OCI-LY3 (cell line): ENCODE measurements at regions not wholly inside any gene's neighbourhood (a gene's known extent, or its start where the extent isn't known, plus 50 kb on each side); places are given as distances from the start of the nearest gene placed in this dataset.
"Not testable (repeated sequence)": the region's sequence is repeated elsewhere in the genome, so short reads cannot be mapped to it uniquely, and the experiment has no call there.

Experiments used
- H2AFZ ChIP-seq: fragments of 200-600, 300-600 bp; shearing (Covaris generic); 2 replicates; pipeline ENCODE4 v1.6.0; 2014; ENCODE audit warnings: antibody characterized with exemption, low read depth, low read length
- H3K27ac ChIP-seq: fragments of 200-600, 300-600 bp; sonication (generic); 2 replicates; pipeline ENCODE4 v1.5.1; 2014; ENCODE audit warnings: mild to moderate bottlenecking, low read length, moderate library complexity, mixed read lengths
- H3K27me3 ChIP-seq: fragments of 200-600, 300-600 bp; sonication (generic); 2 replicates; pipeline ENCODE4 v1.6.1; 2014; ENCODE audit warnings: low read depth, low read length, mixed read lengths
- H3K36me3 ChIP-seq: fragments of 200-600, 300-600 bp; sonication (generic); replicated peaks from 2 replicates; pipeline ENCODE3; 2014; ENCODE audit warnings: low read depth, low read length, mixed read lengths
- H3K4me1 ChIP-seq: fragments of 300-600, 200-600 bp; sonication (generic); 2 replicates; pipeline ENCODE4 v1.6.1; 2014; ENCODE audit warnings: low read length, mixed read lengths
- H3K4me2 ChIP-seq: fragments of 200-600, 300-600 bp; sonication (generic); 2 replicates; pipeline ENCODE4 v1.6.1; 2014; ENCODE audit warnings: low read length, mixed read lengths
- H3K4me3 ChIP-seq: fragments of 300-600, 200-600 bp; sonication (generic); 2 replicates; pipeline ENCODE4 v1.5.1; 2014; ENCODE audit warnings: antibody characterized with exemption, mild to moderate bottlenecking, low read length, moderate library complexity
- H3K79me2 ChIP-seq: fragments of 300-600, 200-600 bp; shearing (Covaris generic); 2 replicates; pipeline ENCODE4 v1.6.1; 2014; ENCODE audit warnings: mild to moderate bottlenecking, low read length, mixed read lengths
- H3K9ac ChIP-seq: fragments of 300-600, 200-600 bp; shearing (Covaris generic); 2 replicates; pipeline ENCODE4 v1.6.0; 2014; ENCODE audit warnings: mild to moderate bottlenecking, low read length, moderate library complexity
- H3K9me3 ChIP-seq: fragments of 200-600, 300-600 bp; shearing (Covaris generic); 2 replicates; pipeline ENCODE4 v1.6.1; 2014; ENCODE audit warnings: low read length, mixed read lengths; ENCODE audit not compliant: insufficient read depth
- H4K20me1 ChIP-seq: fragments of 200-600, 300-600 bp; sonication (generic); 2 replicates; pipeline ENCODE4 v1.6.1; 2016; ENCODE audit warnings: low read length, mixed read lengths; ENCODE audit not compliant: insufficient read depth
- EZH2phosphoT487 ChIP-seq: fragments of 200-600 bp; shearing (Covaris generic); IDR thresholded peaks from 2 replicates; pipeline ENCODE4 v1.6.1; 2018; ENCODE audit warnings: antibody characterized with exemption, mixed run types, low read depth
- TF ChIP-seq, protein P1 (sequence below): fragments of 200-600, 300-600 bp; sonication (generic); IDR thresholded peaks from 2 replicates; pipeline ENCODE4 v1.5.1; 2014; ENCODE audit warnings: antibody characterized with exemption, low read length, low read depth

DNA sequence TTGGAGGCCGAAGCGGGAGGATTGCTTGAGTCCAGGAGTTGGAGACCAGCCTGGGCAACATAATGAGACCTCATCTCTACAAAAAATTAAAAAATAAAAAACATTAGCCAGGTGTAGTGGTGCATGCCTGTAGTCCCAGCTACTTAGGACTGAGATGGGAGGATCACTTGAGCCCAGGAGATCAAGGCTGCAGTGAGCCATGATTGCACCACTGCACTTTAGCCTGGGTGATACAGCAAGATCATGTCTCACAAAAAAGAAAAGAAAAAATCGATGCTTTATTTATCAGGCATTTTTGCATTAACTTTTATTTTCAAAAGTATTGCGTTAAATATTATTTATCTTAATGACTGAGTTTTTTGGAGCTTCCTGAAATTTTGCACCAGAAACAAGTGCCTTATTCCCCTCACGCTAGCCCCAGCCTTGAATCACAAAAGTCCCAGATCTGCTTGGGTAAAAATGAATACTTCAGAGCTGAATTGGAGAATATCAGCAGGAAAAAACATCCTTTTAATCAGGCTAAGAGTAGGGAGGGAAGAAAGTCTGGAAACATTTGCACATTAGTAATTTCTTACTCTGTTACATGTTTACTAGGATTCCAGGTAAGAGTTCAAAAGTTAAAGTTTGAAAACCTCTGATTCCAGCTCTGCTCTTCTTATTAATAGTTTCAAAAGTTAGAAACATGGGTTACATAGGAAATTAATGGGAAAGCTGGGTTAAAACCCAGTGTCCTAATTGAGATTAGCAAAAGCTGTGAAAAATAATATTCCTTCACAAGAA, 111.4 kb upstream of the FOXN2 start:
- H2AFZ ChIP-seq, result no peak overlapping the region
- no peaks in the 10 kb centered on the region for H3K27me3 ChIP-seq
- no peaks in the 10 kb centered on the region for H4K20me1 ChIP-seq
- no peak overlapping the region for H3K9ac ChIP-seq
- no peak overlapping the region for H3K4me2 ChIP-seq
- no peak overlapping the region for H3K4me3 ChIP-seq
- TF ChIP-seq EZH2phosphoT487, result no peak
- TF ChIP-seq, protein P1, sequence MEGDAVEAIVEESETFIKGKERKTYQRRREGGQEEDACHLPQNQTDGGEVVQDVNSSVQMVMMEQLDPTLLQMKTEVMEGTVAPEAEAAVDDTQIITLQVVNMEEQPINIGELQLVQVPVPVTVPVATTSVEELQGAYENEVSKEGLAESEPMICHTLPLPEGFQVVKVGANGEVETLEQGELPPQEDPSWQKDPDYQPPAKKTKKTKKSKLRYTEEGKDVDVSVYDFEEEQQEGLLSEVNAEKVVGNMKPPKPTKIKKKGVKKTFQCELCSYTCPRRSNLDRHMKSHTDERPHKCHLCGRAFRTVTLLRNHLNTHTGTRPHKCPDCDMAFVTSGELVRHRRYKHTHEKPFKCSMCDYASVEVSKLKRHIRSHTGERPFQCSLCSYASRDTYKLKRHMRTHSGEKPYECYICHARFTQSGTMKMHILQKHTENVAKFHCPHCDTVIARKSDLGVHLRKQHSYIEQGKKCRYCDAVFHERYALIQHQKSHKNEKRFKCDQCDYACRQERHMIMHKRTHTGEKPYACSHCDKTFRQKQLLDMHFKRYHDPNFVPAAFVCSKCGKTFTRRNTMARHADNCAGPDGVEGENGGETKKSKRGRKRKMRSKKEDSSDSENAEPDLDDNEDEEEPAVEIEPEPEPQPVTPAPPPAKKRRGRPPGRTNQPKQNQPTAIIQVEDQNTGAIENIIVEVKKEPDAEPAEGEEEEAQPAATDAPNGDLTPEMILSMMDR, result no peak
- no peaks in the 10 kb centered on the region for H3K36me3 ChIP-seq
- H3K9me3 ChIP-seq, result no peaks in the 10 kb centered on the region
- H3K4me1 ChIP-seq, result peaks cover 47% of the 10 kb centered on the region
- H3K79me2 ChIP-seq, result no peaks in the 10 kb centered on the region
- no peak overlapping the region for H3K27ac ChIP-seq

DNA sequence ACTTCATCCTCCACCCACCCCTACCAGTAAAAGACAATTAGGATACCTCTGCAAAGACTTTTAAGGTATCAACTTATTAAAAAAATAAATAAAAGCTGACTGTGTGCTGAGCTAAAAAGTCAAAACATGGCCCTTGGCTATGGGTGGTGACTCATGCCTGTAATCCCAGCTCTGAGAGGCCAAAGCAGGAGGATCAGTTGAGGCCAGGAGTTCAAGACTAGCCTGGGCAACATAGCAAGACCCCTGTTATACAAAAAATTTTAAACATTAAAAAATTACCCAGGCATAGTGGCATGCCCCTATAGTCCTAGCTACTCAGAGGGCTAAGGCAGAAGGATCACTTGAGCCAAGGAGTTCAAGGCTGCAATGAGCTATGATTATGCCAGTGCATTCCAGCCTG, 110.8 kb upstream of the FOXN2 start:
- Histone ChIP-seq H3K9ac (no peak overlapping the region), H2AFZ (no peak overlapping the region), H3K9me3 (no peaks in the 10 kb centered on the region), H3K27me3 (no peaks in the 10 kb centered on the region), H4K20me1 (no peaks in the 10 kb centered on the region), H3K4me2 (no peak overlapping the region), H3K79me2 (no peaks in the 10 kb centered on the region), H3K4me3 (no peak overlapping the region), H3K27ac (no peak overlapping the region), H3K4me1 (peaks cover 41% of the 10 kb centered on the region), H3K36me3 (no peaks in the 10 kb centered on the region)
- TF ChIP-seq, protein P1, result no peak
- TF ChIP-seq EZH2phosphoT487, result no peak

DNA sequence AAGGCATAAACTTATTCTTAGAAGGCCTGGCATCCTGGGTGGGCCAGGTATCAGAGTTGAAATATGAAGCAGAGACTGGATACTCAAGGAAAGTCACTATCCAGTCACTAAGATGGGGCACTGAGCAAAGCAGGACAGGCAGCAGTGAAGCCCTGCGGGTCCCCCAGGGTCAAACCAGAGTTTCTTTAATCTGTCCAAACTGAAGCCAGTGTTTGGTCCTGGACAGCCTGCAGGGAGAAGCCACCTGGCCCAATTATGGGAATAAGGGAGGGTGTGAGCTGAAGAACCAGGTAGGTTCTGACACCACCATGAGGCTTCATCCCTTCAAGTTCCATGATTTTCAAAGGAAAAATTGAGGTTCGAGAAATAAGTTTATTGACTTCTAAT, 109.7 kb upstream of the FOXN2 start:
- Histone ChIP-seq H3K36me3 (no peaks in the 10 kb centered on the region), H4K20me1 (no peaks in the 10 kb centered on the region), H3K4me3 (no peak overlapping the region), H3K4me2 (no peak overlapping the region), H3K27ac (no peak overlapping the region), H3K4me1 (peaks cover 30% of the 10 kb centered on the region), H3K27me3 (no peaks in the 10 kb centered on the region), H3K79me2 (no peaks in the 10 kb centered on the region), H2AFZ (no peak overlapping the region), H3K9ac (no peak overlapping the region), H3K9me3 (no peaks in the 10 kb centered on the region)
- no peak for TF ChIP-seq EZH2phosphoT487
- TF ChIP-seq, protein P1, result no peak

DNA sequence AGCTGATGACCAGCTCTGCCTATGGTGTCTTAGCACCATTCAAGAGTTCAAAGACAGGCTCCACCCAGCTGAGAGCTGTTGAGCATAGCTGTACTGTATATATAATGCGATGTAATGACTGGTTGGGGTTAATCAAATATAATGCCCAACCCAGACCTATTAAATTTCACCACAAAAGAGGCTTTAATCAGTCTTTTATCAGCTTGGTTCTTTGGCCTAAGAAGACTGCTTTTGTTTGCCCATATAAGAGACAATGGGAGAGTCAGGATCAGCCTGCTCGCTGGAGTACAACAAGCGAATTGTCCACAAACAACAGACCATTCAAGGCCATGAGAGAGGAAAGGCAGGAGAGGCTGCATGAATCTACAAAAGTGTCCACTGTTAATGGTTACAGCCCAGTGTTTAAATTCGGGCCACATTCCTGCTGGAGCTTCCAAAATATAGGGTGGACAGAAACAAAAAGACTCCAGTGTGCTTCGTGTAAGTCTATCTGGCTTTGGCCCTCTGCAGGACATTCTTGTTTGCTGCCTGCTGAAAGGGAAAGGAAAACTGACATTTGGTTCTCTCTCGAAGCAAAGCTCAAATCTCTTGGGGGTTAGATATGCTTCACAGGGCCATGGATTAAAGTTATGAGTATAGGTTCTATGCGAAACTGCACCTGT, 109.2 kb upstream of the FOXN2 start:
- Histone ChIP-seq H3K9me3 (no peaks in the 10 kb centered on the region), H3K36me3 (no peaks in the 10 kb centered on the region), H3K4me1 (peaks cover 25% of the 10 kb centered on the region), H3K4me2 (peak overlapping the region; percentile 48), H3K27ac (no peak overlapping the region), H4K20me1 (no peaks in the 10 kb centered on the region), H3K27me3 (no peaks in the 10 kb centered on the region), H3K9ac (no peak overlapping the region), H3K79me2 (no peaks in the 10 kb centered on the region), H2AFZ (0 out of 2 replicates have a peak overlapping the region, but pooled peaks have one; percentile 44), H3K4me3 (peak overlapping the region; percentile 10)
- TF ChIP-seq, protein P1, result peak; percentile 23
- no peak for TF ChIP-seq EZH2phosphoT487

DNA sequence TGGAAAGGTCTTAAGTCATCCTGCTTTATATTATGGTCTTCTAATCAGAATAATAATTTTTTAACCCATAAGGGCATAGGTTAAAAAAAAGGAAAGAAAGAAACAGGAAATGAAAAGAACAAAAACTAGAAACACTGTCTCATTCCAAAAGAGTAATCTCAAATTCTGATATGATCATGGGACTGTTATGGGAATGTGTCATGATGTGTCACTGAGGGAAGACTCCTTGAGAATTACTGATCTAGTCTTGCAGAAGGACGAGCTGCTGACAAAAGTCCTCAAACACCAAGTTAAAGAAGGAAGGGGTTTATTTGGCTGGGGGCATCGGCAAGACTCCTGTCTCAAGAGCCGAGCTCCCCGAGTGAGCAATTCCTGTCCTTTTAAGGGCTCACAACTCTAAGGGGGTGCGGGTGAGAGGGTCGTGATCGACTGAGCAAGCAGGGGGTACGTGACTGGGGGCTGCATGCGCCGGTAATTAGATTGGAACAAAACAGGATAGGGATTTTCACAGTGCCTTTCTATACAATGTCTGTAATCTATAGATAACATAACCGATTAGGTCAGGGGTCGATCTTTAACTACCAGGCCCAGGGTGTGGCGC, 108.3 kb upstream of the FOXN2 start:
- H3K36me3 ChIP-seq, H3K9me3 ChIP-seq, H3K4me3 ChIP-seq, H3K27ac ChIP-seq, H3K79me2 ChIP-seq, H2AFZ ChIP-seq, H3K9ac ChIP-seq, H3K27me3 ChIP-seq, H4K20me1 ChIP-seq: not testable (repeated sequence)
- Histone ChIP-seq H3K4me2 (peak overlapping the region; percentile 48), H3K4me1 (peaks cover 16% of the 10 kb centered on the region)
